Fibroblast of villous mesenchyme (primary cell): ENCODE measurements at regions not wholly inside any gene's neighbourhood (a gene's known extent, or its start where the extent isn't known, plus 50 kb on each side); places are given as distances from the start of the nearest gene placed in this dataset.
"Not testable (repeated sequence)": the region's sequence is repeated elsewhere in the genome, so short reads cannot be mapped to it uniquely, and the experiment has no call there.

ENCODE experiments used
- DNase-seq: peaks from one replicate; pipeline ENCODE4 v3.0.0-alpha.2; 2010; ENCODE audit warnings: low read depth
- H3K4me3 ChIP-seq: 2 replicates; pipeline ENCODE4 v1.5.1; 2011; ENCODE audit warnings: low read depth, mild to moderate bottlenecking, low read length
- TF ChIP-seq, protein P1 (sequence below): IDR thresholded peaks from 2 replicates; pipeline ENCODE4 v1.5.1; 2012; ENCODE audit warnings: low read depth, mild to moderate bottlenecking, low read length; ENCODE audit not compliant: insufficient read depth

DNA sequence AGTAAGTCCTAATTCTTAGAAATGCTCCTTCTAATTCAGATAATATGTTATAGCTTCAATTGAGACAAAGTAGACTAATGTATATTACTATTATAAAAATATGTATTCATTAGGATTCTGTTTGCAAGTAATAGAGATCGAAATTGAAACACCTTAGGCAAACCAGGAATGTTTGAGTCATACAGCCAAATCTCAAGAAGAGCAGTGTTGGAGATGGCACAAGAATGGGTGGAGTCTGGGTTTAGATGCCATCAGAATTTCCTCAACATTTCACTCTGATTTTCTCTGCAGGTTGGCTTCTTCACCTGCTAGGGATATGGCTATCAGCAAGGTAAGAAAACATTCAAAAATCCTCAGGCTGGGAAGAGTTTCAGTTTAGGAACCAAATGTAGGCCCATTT is 405.4 kb downstream of the CCDC85A start:
- TF ChIP-seq, protein P1, sequence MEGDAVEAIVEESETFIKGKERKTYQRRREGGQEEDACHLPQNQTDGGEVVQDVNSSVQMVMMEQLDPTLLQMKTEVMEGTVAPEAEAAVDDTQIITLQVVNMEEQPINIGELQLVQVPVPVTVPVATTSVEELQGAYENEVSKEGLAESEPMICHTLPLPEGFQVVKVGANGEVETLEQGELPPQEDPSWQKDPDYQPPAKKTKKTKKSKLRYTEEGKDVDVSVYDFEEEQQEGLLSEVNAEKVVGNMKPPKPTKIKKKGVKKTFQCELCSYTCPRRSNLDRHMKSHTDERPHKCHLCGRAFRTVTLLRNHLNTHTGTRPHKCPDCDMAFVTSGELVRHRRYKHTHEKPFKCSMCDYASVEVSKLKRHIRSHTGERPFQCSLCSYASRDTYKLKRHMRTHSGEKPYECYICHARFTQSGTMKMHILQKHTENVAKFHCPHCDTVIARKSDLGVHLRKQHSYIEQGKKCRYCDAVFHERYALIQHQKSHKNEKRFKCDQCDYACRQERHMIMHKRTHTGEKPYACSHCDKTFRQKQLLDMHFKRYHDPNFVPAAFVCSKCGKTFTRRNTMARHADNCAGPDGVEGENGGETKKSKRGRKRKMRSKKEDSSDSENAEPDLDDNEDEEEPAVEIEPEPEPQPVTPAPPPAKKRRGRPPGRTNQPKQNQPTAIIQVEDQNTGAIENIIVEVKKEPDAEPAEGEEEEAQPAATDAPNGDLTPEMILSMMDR = no peak
- no peak overlapping the region for H3K4me3 ChIP-seq
- DNase-seq = no peak

DNA sequence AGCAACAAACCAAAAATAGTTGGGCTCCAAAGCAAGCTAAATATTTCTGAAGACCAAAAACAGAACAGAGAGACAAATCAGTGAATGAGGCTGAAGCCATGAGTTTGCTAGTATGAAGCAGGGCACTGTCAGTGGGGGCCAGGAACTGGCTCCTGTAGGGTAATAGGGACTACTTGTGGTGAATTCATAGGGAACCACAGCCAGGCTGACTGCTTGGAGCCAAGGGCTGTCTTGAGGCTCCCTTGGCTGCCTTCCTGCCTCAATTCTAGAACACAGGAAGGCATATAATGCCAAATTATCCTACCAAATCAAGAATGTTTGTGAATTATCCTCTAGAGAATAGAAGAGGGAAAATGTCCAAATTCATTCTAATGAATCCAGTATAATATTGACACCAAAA is 406.0 kb downstream of the CCDC85A start:
- DNase-seq = no peak
- TF ChIP-seq, protein P1 = no peak
- H3K4me3 ChIP-seq = no peak overlapping the region

DNA sequence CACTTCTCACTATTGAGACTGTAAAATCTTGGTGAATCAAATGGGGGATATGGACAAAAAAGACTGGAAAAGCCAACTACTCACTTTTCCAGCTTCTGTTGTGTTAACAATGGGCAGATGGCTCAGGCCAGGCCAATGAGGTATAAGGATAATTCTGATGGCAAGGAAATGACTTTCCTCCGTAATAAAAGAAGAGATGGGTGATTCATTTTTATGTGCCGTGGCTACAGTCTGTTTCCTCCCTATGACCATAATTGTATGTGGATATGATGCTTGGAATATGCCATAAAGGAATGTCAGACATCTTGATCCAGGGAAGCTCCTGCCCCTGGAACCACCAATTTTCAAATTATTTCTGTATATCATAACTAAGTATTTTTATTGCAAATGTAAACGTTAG is 406.8 kb downstream of the CCDC85A start:
- TF ChIP-seq, protein P1 = no peak
- H3K4me3 ChIP-seq = no peak overlapping the region
- no peak for DNase-seq

DNA sequence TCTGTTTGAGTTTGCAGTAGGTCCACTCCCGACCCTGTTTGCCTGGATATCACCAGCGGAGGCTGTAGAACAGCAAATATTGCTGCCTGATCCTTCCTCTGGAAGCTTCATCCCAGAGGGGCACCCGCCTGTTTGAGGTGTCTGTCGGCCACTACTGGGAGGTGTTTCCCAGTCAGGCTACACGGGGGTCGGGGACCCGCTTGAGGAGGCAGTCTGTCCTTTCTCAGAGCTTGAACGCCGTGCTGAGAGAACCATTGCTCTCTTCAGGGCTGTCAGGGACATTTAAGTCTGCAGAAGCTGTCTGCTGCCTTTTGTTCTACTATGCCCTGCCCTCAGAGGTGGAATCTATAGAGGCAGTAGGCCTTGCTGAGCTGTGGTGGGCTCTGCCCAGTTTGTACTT is 422.3 kb downstream of the CCDC85A start:
- H3K4me3 ChIP-seq, DNase-seq: not testable (repeated sequence)

DNA sequence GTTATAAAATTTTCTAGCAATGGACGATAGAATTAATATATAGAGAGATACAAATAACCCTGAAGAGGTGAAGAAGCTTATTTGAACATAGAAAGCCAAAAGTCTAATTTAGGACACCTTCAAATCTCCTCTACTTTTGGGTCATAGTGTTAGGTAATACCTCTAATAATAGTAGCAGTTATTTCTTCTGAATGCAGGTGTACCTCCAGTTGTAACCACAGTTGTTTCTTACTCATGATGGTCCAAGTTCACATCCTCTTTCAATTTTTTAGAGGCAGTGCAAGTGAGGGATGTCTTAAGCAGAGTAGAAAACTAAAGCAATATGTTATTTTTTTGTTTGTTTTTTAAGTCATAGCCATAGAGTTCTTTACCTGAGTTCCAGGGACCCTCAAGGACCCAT is 429.5 kb downstream of the CCDC85A start:
- DNase-seq = no peak
- TF ChIP-seq, protein P1 = no peak
- H3K4me3 ChIP-seq = no peak overlapping the region

DNA sequence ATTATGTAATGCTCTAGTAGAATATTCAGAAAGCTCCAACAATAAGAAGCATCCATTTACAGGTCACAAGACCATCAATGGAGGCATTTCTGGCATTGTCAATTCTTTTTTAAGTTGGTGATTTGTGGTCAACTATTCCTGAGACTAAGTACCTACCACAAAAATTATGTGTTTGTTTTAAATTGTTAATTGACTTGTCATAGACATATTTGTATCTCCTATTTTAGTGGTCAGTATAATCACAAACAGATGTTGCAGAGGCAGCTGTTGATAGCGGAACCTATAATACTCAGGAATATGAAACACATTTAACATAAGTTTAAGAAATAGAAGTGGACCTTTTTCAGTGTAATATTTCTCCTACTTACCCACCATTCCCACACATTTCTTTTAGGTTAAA is 430.1 kb downstream of the CCDC85A start:
- TF ChIP-seq, protein P1 = no peak

DNA sequence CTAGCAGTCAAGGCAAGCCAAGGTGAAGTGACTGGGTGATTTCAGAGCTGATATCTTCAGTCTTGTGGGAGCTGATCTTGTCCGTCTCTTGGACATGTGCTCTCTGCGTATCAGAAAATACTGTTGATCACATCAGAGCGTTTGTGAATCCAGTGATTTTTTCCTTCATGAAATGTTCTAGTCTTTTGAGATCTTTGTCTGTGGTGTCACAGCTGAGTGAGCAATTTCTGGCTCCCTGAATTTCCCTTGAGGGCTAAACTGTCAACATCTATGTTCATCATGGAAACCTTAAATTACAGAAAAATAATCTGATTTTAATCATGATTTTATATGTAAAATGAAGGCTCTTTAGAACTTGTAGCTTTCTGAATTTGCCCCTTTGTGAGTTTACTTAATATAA is 432.0 kb downstream of the CCDC85A start:
- no peak for DNase-seq
- no peak overlapping the region for H3K4me3 ChIP-seq
- TF ChIP-seq, protein P1 = no peak

More for the DNA sequence above, 430.1 kb downstream of the CCDC85A start:
- H3K4me3 ChIP-seq = no peak overlapping the region
- peak; percentile 50 for DNase-seq

DNA sequence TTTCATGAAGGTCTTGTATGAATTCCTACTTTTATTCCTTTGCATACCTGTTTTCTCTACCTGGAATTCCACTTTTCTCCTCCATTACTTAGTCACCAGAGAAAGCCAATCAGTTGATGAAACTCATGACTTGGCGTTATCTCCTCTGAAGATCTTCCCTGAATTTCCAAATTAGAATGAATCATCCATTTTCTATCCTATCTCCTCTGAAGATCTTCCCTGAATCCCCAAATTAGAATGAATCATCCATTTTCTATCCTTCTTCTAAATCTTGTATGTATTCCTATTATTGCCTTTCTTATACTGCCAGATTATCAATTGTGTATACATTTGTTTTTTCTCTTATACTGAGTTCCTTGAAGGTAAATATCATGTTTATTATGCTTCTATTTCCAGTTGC is 440.4 kb downstream of the CCDC85A start:
- TF ChIP-seq, protein P1 = no peak
- no peak overlapping the region for H3K4me3 ChIP-seq
- no peak for DNase-seq
